GM12878 (cell line): ENCODE measurements at regions not wholly inside any gene's neighbourhood (a gene's known extent, or its start where the extent isn't known, plus 50 kb on each side); places are given as distances from the start of the nearest gene placed in this dataset.

Experiments used
- ATAC-seq: fragments of 200-7000 bp; cut with Tn5 transposase; 3 replicates; pipeline ENCODE4 v1.9.1; 2020; ENCODE audit warnings: mild to moderate bottlenecking, moderate library complexity
- BruUV-seq: library from RNA; stranded (reverse); fragments of 400-500 nt; replicated peaks from 2 replicates; lab custom pipeline; 2021; lab: Mats Ljungman, UMichigan
- CTCF ChIA-PET: fragments of 300-600 bp; sonication (Branson Sonifier 250); formaldehyde crosslinking; extraction: SDS; loops from one replicate; lab custom pipeline; 2021; ENCODE audit warnings: inconsistent platforms; lab: Yijun Ruan, JAX
- POLR2A ChIA-PET: fragments of 350-600 bp; formaldehyde crosslinking; extraction: SDS; loops from one replicate; lab custom pipeline; 2021; ENCODE audit warnings: inconsistent platforms; lab: Charles Lee
- RAD21 ChIA-PET: fragments of 300-600 bp; sonication (Branson Sonifier 250); formaldehyde crosslinking; loops from one replicate; lab custom pipeline; 2023; ENCODE audit warnings: antibody characterized with exemption; ENCODE audit not compliant: unreplicated experiment; lab: Charles Lee
- SMC1A ChIA-PET: fragments of 300-600 bp; sonication (Branson Sonifier 250); formaldehyde crosslinking; loops from one replicate; lab custom pipeline; 2023; ENCODE audit not compliant: unreplicated experiment, uncharacterized antibody; lab: Charles Lee
- DNase-seq: peaks from one replicate; pipeline ENCODE4 v3.0.0-alpha.2; 2011; ENCODE audit warnings: low read depth, low spot score
- FAIRE-seq: peaks from 3 replicates; lab custom pipeline; 2011; peaks lifted over from hg19 to GRCh38; lab: Jason Lieb, UNC
- H2AFZ ChIP-seq: 2 replicates; pipeline ENCODE4 v1.6.0; 2011; ENCODE audit warnings: low read depth, low read length, control low read depth; ENCODE audit not compliant: control insufficient read depth
- H3K27ac ChIP-seq: 2 replicates; pipeline ENCODE4 v1.5.1; 2011; ENCODE audit warnings: control low read depth; ENCODE audit not compliant: control insufficient read depth, insufficient read depth
- H3K27me3 ChIP-seq, 2 experiments: replicated peaks in 1 of 2; 2 replicates each; pipeline versions ENCODE4 v1.6.0 to v1.6.1; 2011; ENCODE audit warnings: low read length in 1 of 2; ENCODE audit not compliant: control insufficient read depth in 2 of 2, insufficient read depth in 2 of 2
- H3K36me3 ChIP-seq, 2 experiments: 2 replicates each; pipeline ENCODE4 v1.5.1; 2011; ENCODE audit warnings: low read length in 1 of 2; ENCODE audit not compliant: control insufficient read depth in 2 of 2, insufficient read depth in 2 of 2
- H3K4me1 ChIP-seq: 2 replicates; pipeline ENCODE4 v1.6.1; 2011; ENCODE audit warnings: mild to moderate bottlenecking, low read length, moderate library complexity, mixed read lengths; ENCODE audit not compliant: control insufficient read depth, insufficient read depth
- H3K4me2 ChIP-seq: 2 replicates; pipeline ENCODE4 v1.6.0; 2011; ENCODE audit warnings: control low read depth; ENCODE audit not compliant: control insufficient read depth, insufficient read depth
- H3K4me3 ChIP-seq: fragments of 200-600 bp; sonication (generic); 2 replicates; pipeline ENCODE4 v1.5.1; 2016
- H3K79me2 ChIP-seq: 2 replicates; pipeline ENCODE4 v1.6.0; 2011; ENCODE audit warnings: low read length; ENCODE audit not compliant: control insufficient read depth, insufficient read depth
- H3K9ac ChIP-seq: 2 replicates; pipeline ENCODE4 v1.8.0; 2011; ENCODE audit warnings: low read length, control low read depth, mixed read lengths; ENCODE audit not compliant: control insufficient read depth, insufficient read depth
- H3K9me3 ChIP-seq: replicated peaks from 3 replicates; pipeline ENCODE4 v1.5.1; 2011; ENCODE audit warnings: mild to moderate bottlenecking, low read length; ENCODE audit not compliant: control insufficient read depth, insufficient read depth
- H4K20me1 ChIP-seq: 2 replicates; pipeline ENCODE4 v1.6.0; 2011; ENCODE audit not compliant: control insufficient read depth, insufficient read depth
- BRCA1 ChIP-seq: IDR thresholded peaks from 2 replicates; pipeline ENCODE4 v1.6.1; 2011; ENCODE audit warnings: low read depth, low read length, improper control_type of control experiment
- POLR2A ChIP-seq: IDR thresholded peaks from 2 replicates; pipeline ENCODE4 v1.6.1; 2011; ENCODE audit warnings: low read depth, mild to moderate bottlenecking, low read length
- SUZ12 ChIP-seq: fragments of 200-600 bp; sonication (generic); IDR thresholded peaks from one replicate; pipeline ENCODE4 v1.6.1; 2018; ENCODE audit warnings: antibody characterized with exemption, mild to moderate bottlenecking; ENCODE audit not compliant: unreplicated experiment
- YY1 ChIP-seq: IDR thresholded peaks from 2 replicates; pipeline ENCODE4 v1.6.1; 2011; ENCODE audit warnings: low read depth, mild to moderate bottlenecking, low read length
- WGBS: methylation state at CpG from one replicate; pipeline ENCODE4 v1.1.6; 2016; ENCODE audit warnings: low lambda C conversion rate; ENCODE audit not compliant: insufficient replicate concordance, insufficient coverage; ENCODE audit errors: missing lambda C conversion rate; 5-methylcytosine and 5-hydroxymethylcytosine counted together
- in situ Hi-C: fragments of 300-500 bp; cut with MboI; formaldehyde crosslinking; loops from 9 replicates; pipeline ENCODE4 v1.14.3; 2018; ENCODE audit warnings: mixed read lengths
- intact Hi-C: fragments of 100-400 bp; cut with micrococcal nuclease; formaldehyde crosslinking; loops from one replicate; pipeline ENCODE4 v1.14.2; 2022; ENCODE audit not compliant: unreplicated experiment
- TF ChIP-seq, protein P1 (sequence below): fragments of 450-650 bp; formaldehyde crosslinking; IDR thresholded peaks from 2 replicates; pipeline ENCODE4 v1.4.0; 2022; ENCODE audit warnings: mild to moderate bottlenecking, moderate library complexity
- TF ChIP-seq, protein P2 (sequence below): IDR thresholded peaks from 2 replicates; pipeline ENCODE4 v1.6.1; 2011; ENCODE audit warnings: borderline replicate concordance, low read depth, mild to moderate bottlenecking, moderate library complexity, low read length; ENCODE audit not compliant: insufficient read depth, poor library complexity, severe bottlenecking
- TF ChIP-seq, protein P3 (sequence below): IDR thresholded peaks from 2 replicates; pipeline ENCODE4 v1.6.1; 2012; ENCODE audit warnings: low read length, inconsistent platforms
- TF ChIP-seq, protein P4 (sequence below): fragments of 450-650 bp; IDR thresholded peaks from 2 replicates; pipeline ENCODE4 v1.6.1; 2016; ENCODE audit warnings: mild to moderate bottlenecking

DNA sequence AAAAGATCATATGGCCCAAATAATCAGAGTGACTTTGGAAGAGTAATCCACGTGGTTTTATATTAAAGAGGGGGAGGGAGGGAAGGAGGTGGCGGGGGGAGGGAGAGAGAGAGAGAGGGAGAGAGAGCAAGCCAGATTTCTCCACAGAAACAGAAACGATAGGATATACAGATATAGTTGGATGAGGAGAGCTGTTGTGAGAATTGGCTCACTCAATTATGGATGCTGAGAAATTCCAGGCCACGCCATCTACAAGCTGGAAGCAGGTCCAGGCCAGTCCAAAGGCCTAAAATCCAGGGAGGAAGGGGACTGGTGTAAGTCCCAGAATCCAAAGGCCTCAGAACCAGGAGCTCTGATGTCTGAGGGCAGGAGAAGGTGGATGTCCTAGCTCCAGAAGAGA, 75.5 kb downstream of the CXCL12 start:
- Histone ChIP-seq H4K20me1 (no peaks in the 10 kb centered on the region), H3K4me2 (no peak overlapping the region), H3K9me3 (no peaks in the 10 kb centered on the region; the same call in 2 of the 3 replicates), H3K27me3 (no peaks in the 10 kb centered on the region), H2AFZ (no peak overlapping the region), H3K9ac (no peak overlapping the region), H3K79me2 (no peaks in the 10 kb centered on the region), H3K36me3 (no peaks in the 10 kb centered on the region), H3K4me1 (peaks cover 29% of the 10 kb centered on the region), H3K4me3 (no peak overlapping the region), H3K27ac (no peak overlapping the region)
- FAIRE-seq, result no peak
- ChIA-PET POLR2A (no interaction called here), SMC1A (interaction anchor here (0.8 to 2.4 kb wide), 7 partner anchors 26 to 387 kb away, joined by 3 to 19 read pairs (median 3); no protein-coding TSS in a partner anchor), CTCF (interaction anchor here (0.6 to 1.4 kb wide), 3 partner anchors 22 to 889 kb away, joined by 3 to 6 read pairs (median 3); no protein-coding TSS in a partner anchor), RAD21 (interaction anchor here (1.4 kb wide), 1 partner anchor 11 kb away, joined by 3 read pairs; no protein-coding TSS in a partner anchor)
- intact Hi-C loops, result loop anchor here (10.0 kb wide), 1 partner anchor 305 kb away; no protein-coding TSS in a partner anchor
- no TSS peak for BruUV-seq
- no peak for ATAC-seq
- 61% methylated on average over 4 of the region's 4 CpGs for WGBS
- no peak for DNase-seq
- TF ChIP-seq BRCA1, result no peak
- in situ Hi-C loops, result loop anchor here (5.0 kb wide), 1 partner anchor 297 kb away; no protein-coding TSS in a partner anchor

DNA sequence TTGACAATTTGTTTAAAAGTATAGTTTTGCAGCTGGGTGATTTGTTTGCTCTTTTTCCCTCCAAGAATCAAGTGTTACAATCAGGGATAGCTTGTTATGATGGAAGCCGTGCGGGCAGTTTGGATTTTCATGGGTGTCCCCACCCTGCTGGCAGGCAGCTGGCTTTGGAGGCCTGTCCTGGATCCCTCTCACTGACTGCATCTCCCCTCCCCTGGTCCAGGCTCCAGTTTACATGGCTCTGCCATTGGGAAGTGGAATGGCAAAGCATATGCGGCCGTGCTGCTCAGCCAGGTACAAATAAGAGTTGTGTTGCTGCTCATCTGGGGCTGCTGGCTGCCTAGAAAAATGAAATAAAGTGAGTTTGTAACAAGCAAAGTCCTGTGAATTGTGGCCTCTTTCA, 76.0 kb downstream of the CXCL12 start:
- H3K4me3 ChIP-seq, result no peak overlapping the region
- intact Hi-C loops, result loop anchor here (10.0 kb wide), 1 partner anchor 304 kb away; no protein-coding TSS in a partner anchor
- no peaks in the 10 kb centered on the region for H3K79me2 ChIP-seq
- WGBS, result 80% methylated on average over 4 of the region's 4 CpGs
- POLR2A ChIA-PET, result no interaction called here
- H3K9me3 ChIP-seq, result no peaks in the 10 kb centered on the region; the same call in 2 of the 3 replicates
- H3K27ac ChIP-seq, result no peak overlapping the region
- ATAC-seq, result no peak
- H2AFZ ChIP-seq, result no peak overlapping the region
- H3K4me1 ChIP-seq, result peaks cover 29% of the 10 kb centered on the region
- CTCF ChIA-PET, result interaction anchor here (0.6 to 1.4 kb wide), 5 partner anchors 21 to 888 kb away, joined by 3 to 6 read pairs (median 3); no protein-coding TSS in a partner anchor
- H3K27me3 ChIP-seq, result no peaks in the 10 kb centered on the region
- no peak for FAIRE-seq
- DNase-seq, result no peak
- in situ Hi-C loops, result loop anchor here (5.0 kb wide), 1 partner anchor 297 kb away; no protein-coding TSS in a partner anchor
- RAD21 ChIA-PET, result interaction anchor here (0.8 to 1.4 kb wide), 4 partner anchors 25 to 273 kb away, joined by 3 to 4 read pairs (median 3); no protein-coding TSS in a partner anchor
- no peak overlapping the region for H3K9ac ChIP-seq
- H3K36me3 ChIP-seq, result no peaks in the 10 kb centered on the region
- SMC1A ChIA-PET, result interaction anchor here (0.7 to 2.4 kb wide), 11 partner anchors 21 to 619 kb away, joined by 3 to 19 read pairs (median 3); no protein-coding TSS in a partner anchor
- BruUV-seq, result no TSS peak
- H3K4me2 ChIP-seq, result no peak overlapping the region
- H4K20me1 ChIP-seq, result no peaks in the 10 kb centered on the region
- TF ChIP-seq, protein P1, sequence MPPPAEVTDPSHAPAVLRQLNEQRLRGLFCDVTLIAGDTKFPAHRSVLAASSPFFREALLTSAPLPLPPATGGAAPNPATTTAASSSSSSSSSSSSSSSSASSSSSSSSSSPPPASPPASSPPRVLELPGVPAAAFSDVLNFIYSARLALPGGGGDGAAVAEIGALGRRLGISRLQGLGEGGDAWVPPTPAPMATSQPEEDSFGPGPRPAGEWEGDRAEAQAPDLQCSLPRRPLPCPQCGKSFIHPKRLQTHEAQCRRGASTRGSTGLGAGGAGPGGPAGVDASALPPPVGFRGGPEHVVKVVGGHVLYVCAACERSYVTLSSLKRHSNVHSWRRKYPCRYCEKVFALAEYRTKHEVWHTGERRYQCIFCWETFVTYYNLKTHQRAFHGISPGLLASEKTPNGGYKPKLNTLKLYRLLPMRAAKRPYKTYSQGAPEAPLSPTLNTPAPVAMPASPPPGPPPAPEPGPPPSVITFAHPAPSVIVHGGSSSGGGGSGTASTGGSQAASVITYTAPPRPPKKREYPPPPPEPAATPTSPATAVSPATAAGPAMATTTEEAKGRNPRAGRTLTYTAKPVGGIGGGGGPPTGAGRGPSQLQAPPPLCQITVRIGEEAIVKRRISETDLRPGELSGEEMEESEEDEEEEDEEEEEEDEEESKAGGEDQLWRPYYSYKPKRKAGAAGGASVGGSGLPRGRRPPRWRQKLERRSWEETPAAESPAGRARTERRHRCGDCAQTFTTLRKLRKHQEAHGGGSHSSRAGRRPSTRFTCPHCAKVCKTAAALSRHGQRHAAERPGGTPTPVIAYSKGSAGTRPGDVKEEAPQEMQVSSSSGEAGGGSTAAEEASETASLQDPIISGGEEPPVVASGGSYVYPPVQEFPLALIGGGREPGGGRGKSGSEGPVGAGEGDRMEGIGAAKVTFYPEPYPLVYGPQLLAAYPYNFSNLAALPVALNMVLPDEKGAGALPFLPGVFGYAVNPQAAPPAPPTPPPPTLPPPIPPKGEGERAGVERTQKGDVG (CRISPR knock-in tag), result no peak
- TF ChIP-seq POLR2A, result no peak
- no peak for TF ChIP-seq YY1
- TF ChIP-seq SUZ12, result no peak
- TF ChIP-seq, protein P2, sequence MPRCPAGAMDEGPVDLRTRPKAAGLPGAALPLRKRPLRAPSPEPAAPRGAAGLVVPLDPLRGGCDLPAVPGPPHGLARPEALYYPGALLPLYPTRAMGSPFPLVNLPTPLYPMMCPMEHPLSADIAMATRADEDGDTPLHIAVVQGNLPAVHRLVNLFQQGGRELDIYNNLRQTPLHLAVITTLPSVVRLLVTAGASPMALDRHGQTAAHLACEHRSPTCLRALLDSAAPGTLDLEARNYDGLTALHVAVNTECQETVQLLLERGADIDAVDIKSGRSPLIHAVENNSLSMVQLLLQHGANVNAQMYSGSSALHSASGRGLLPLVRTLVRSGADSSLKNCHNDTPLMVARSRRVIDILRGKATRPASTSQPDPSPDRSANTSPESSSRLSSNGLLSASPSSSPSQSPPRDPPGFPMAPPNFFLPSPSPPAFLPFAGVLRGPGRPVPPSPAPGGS, result no peak
- TF ChIP-seq, protein P3, sequence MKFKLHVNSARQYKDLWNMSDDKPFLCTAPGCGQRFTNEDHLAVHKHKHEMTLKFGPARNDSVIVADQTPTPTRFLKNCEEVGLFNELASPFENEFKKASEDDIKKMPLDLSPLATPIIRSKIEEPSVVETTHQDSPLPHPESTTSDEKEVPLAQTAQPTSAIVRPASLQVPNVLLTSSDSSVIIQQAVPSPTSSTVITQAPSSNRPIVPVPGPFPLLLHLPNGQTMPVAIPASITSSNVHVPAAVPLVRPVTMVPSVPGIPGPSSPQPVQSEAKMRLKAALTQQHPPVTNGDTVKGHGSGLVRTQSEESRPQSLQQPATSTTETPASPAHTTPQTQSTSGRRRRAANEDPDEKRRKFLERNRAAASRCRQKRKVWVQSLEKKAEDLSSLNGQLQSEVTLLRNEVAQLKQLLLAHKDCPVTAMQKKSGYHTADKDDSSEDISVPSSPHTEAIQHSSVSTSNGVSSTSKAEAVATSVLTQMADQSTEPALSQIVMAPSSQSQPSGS, result no peak
- TF ChIP-seq, protein P4, sequence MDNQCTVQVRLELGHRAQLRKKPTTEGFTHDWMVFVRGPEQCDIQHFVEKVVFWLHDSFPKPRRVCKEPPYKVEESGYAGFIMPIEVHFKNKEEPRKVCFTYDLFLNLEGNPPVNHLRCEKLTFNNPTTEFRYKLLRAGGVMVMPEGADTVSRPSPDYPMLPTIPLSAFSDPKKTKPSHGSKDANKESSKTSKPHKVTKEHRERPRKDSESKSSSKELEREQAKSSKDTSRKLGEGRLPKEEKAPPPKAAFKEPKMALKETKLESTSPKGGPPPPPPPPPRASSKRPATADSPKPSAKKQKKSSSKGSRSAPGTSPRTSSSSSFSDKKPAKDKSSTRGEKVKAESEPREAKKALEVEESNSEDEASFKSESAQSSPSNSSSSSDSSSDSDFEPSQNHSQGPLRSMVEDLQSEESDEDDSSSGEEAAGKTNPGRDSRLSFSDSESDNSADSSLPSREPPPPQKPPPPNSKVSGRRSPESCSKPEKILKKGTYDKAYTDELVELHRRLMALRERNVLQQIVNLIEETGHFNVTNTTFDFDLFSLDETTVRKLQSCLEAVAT, result no peak
